ENCODE measurements at regions not wholly inside any gene's neighbourhood (a gene's known extent, or its start where the extent isn't known, plus 50 kb on each side); places are given as distances from the start of the nearest gene placed in this dataset.

DNA sequence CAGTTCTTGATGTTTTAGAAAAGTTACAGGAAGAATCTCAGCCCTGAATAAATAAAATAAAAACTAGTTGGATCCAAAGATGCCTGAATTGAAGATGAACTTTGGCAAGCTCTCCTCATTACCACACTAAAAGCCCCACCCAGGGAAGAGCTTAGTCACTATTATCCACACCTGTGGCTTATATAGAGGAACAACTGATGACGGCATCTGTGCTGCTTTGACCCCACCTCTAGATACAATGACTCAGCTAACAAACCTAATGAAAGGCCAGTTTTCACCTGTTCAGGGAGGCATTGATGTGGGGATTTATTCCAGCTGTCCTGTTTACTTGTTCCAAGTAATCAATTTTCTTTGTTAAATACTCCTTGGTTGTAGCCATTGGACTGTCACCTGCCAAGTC lies 604.7 kb upstream of the EPHA6 start (continued):
- TF ChIP-seq MIER1 (IDR thresholded peaks at IDR 0.05; ENCODE audit: low read depth) (no peak), GATAD2B (IDR thresholded peaks at IDR 0.05; ENCODE audit: borderline replicate concordance) (no peak), ETV5 (CRISPR knock-in tag; IDR thresholded peaks at IDR 0.05; ENCODE audit: low read depth) (no peak), THRAP3 (IDR thresholded peaks at IDR 0.05; ENCODE audit: borderline replicate concordance) (no peak), CHD4 (IDR thresholded peaks at IDR 0.05; ENCODE audit: insufficient read depth, insufficient replicate concordance, low read depth, low read length, poor library complexity, severe bottlenecking) (no peak)
- TF ChIP-seq, protein P1, sequence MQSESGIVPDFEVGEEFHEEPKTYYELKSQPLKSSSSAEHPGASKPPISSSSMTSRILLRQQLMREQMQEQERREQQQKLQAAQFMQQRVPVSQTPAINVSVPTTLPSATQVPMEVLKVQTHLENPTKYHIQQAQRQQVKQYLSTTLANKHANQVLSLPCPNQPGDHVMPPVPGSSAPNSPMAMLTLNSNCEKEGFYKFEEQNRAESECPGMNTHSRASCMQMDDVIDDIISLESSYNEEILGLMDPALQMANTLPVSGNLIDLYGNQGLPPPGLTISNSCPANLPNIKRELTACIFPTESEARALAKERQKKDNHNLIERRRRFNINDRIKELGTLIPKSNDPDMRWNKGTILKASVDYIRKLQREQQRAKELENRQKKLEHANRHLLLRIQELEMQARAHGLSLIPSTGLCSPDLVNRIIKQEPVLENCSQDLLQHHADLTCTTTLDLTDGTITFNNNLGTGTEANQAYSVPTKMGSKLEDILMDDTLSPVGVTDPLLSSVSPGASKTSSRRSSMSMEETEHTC (IDR thresholded peaks at IDR 0.05), result no peak
- TF ChIP-seq, protein P2, sequence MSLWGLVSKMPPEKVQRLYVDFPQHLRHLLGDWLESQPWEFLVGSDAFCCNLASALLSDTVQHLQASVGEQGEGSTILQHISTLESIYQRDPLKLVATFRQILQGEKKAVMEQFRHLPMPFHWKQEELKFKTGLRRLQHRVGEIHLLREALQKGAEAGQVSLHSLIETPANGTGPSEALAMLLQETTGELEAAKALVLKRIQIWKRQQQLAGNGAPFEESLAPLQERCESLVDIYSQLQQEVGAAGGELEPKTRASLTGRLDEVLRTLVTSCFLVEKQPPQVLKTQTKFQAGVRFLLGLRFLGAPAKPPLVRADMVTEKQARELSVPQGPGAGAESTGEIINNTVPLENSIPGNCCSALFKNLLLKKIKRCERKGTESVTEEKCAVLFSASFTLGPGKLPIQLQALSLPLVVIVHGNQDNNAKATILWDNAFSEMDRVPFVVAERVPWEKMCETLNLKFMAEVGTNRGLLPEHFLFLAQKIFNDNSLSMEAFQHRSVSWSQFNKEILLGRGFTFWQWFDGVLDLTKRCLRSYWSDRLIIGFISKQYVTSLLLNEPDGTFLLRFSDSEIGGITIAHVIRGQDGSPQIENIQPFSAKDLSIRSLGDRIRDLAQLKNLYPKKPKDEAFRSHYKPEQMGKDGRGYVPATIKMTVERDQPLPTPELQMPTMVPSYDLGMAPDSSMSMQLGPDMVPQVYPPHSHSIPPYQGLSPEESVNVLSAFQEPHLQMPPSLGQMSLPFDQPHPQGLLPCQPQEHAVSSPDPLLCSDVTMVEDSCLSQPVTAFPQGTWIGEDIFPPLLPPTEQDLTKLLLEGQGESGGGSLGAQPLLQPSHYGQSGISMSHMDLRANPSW (CRISPR knock-in tag; IDR thresholded peaks at IDR 0.05), result no peak

DNA sequence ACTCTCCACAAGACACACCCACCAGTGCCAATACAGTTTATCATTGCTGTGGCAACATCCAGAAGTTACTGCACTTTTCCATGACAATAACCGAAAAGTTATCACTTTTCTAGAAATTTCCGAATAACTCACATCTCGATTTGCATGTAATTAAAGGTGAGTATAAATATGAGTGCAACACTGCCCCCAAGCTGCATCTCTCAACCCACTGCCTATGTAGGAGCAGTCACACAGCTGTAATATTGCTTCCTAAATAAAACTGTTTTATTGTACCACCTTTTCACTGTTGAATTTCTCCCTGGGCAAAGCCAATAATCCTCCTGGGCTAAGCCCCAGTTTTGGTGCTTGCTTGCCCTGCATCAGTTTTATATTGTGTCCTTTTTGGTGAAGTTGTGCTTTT lies 601.0 kb upstream of the EPHA6 start:
- intact Hi-C loops (cut with micrococcal nuclease) (no loop called here), in situ Hi-C loops (cut with MboI) (no loop called here)
- Histone ChIP-seq H3K27ac (ENCODE audit: extremely low read depth, low read depth, low read length) (no peak overlapping the region), H3K36me3 (ENCODE audit: control insufficient read depth, insufficient read depth, low read length) (no peaks in the 10 kb centered on the region), H3K9me3 (replicated peaks; ENCODE audit: control insufficient read depth, insufficient read depth, low read depth, low read length) (no peaks in the 10 kb centered on the region), H3K4me1 (replicated peaks in 1 of 2; ENCODE audit: control insufficient read depth in 2 of 2, insufficient read depth in 2 of 2, low read length in 2 of 2) (no peaks in the 10 kb centered on the region), H3K27me3 (ENCODE audit: control insufficient read depth in 2 of 2, insufficient read depth in 2 of 2, low read length in 2 of 2) (no peaks in the 10 kb centered on the region), H3K9me1 (ENCODE audit: control insufficient read depth, insufficient read depth, low read length) (no peaks in the 10 kb centered on the region), H4K20me1 (replicated peaks; ENCODE audit: control insufficient read depth, insufficient read depth, low read length) (no peaks in the 10 kb centered on the region), H2AFZ (ENCODE audit: low read depth, low read length) (no peak overlapping the region), H3K79me2 (ENCODE audit: control insufficient read depth, insufficient read depth, low read length) (no peaks in the 10 kb centered on the region), H3K9ac (ENCODE audit: insufficient read depth in 1 of 2, low read depth in 2 of 2, low read length in 2 of 2) (no peak overlapping the region), H3K4me3 (no peak overlapping the region), H3K4me2 (ENCODE audit: insufficient read depth, low read length) (no peak overlapping the region)
- ChIA-PET CTCF (ENCODE audit: low intra/inter-chr PET ratio) (no interaction called here), POLR2A (no interaction called here)
- BruUV-seq (replicated peaks), result no TSS peak
- ATAC-seq (no peak), DNase-seq (ENCODE audit: extremely low read depth in 1 of 4, low spot score in 3 of 4) (no peak), FAIRE-seq (no peak)
- WGBS (ENCODE audit: insufficient coverage, low coverage, missing lambda C conversion rate), result 0% methylated on average over 3 of the region's 3 CpGs
- TF ChIP-seq EHMT2 (IDR thresholded peaks at IDR 0.05) (no peak), HOXB6 (CRISPR knock-in tag; IDR thresholded peaks at IDR 0.05; ENCODE audit: borderline replicate concordance) (no peak), PTTG1 (tag; IDR thresholded peaks at IDR 0.05; ENCODE audit: low read depth) (no peak), NFE2 (IDR thresholded peaks at IDR 0.05; ENCODE audit: low read depth) (no peak), CBFB (CRISPR knock-in tag; IDR thresholded peaks at IDR 0.05) (no peak)
- TF ChIP-seq, protein P3, sequence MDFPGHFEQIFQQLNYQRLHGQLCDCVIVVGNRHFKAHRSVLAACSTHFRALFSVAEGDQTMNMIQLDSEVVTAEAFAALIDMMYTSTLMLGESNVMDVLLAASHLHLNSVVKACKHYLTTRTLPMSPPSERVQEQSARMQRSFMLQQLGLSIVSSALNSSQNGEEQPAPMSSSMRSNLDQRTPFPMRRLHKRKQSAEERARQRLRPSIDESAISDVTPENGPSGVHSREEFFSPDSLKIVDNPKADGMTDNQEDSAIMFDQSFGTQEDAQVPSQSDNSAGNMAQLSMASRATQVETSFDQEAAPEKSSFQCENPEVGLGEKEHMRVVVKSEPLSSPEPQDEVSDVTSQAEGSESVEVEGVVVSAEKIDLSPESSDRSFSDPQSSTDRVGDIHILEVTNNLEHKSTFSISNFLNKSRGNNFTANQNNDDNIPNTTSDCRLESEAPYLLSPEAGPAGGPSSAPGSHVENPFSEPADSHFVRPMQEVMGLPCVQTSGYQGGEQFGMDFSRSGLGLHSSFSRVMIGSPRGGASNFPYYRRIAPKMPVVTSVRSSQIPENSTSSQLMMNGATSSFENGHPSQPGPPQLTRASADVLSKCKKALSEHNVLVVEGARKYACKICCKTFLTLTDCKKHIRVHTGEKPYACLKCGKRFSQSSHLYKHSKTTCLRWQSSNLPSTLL (IDR thresholded peaks at IDR 0.05), result no peak

All from K562 (cell line).